Lung (tissue), 11 donors: ENCODE measurements at regions not wholly inside any gene's neighbourhood (a gene's known extent, or its start where the extent isn't known, plus 50 kb on each side); places are given as distances from the start of the nearest gene placed in this dataset.
"Not testable (repeated sequence)": the region's sequence is repeated elsewhere in the genome, so short reads cannot be mapped to it uniquely, and the experiment has no call there.

Source experiments
- ATAC-seq: fragments of 200-7000 bp; cut with Tn5 transposase; one replicate; pipeline ENCODE4 v1.9.1; 2020; ENCODE audit warnings: moderate number of reproducible peaks; ENCODE audit not compliant: insufficient read depth, low FRiP score
- DNase-seq, 3 donors: peaks; one replicate each; pipeline ENCODE4 v3.0.0-alpha.2; 2013 to 2017
- H3K27ac ChIP-seq, 2 donors: one replicate each; pipeline ENCODE4 v1.5.1; 2013; ENCODE audit warnings: mild to moderate bottlenecking in 2 of 2, moderate library complexity in 2 of 2, control low read depth in 1 of 2, inconsistent platforms in 1 of 2, low read depth in 1 of 2, low read length in 1 of 2
- H3K27me3 ChIP-seq, 3 donors: one replicate each; pipeline ENCODE4 v1.5.1; 2013; ENCODE audit warnings: low read length in 2 of 3; ENCODE audit not compliant: control insufficient read depth in 3 of 3, insufficient read depth in 3 of 3
- H3K36me3 ChIP-seq, 4 donors: one replicate each; pipeline ENCODE4 v1.5.1; 2013; ENCODE audit warnings: low read length in 4 of 4, mild to moderate bottlenecking in 1 of 4, moderate library complexity in 1 of 4; ENCODE audit not compliant: control insufficient read depth in 4 of 4, insufficient read depth in 4 of 4
- H3K4me1 ChIP-seq, 5 donors: one replicate each; pipeline ENCODE4 v1.5.1; 2013; ENCODE audit warnings: low read length in 5 of 5, mild to moderate bottlenecking in 2 of 5, moderate library complexity in 1 of 5; ENCODE audit not compliant: control insufficient read depth in 5 of 5, insufficient read depth in 5 of 5
- H3K4me3 ChIP-seq: one replicate; pipeline ENCODE4 v1.5.1; 2013; ENCODE audit warnings: mild to moderate bottlenecking, control low read depth, moderate library complexity
- H3K9ac ChIP-seq, 2 donors: one replicate each; pipeline ENCODE4 v1.5.1; 2013; ENCODE audit warnings: low read length in 2 of 2, control low read depth in 1 of 2; ENCODE audit not compliant: insufficient read depth in 1 of 2
- H3K9me3 ChIP-seq, 4 donors: one replicate each; pipeline ENCODE4 v1.5.1; 2013; ENCODE audit warnings: low read length in 3 of 4, mild to moderate bottlenecking in 1 of 4, moderate library complexity in 1 of 4; ENCODE audit not compliant: control insufficient read depth in 4 of 4, insufficient read depth in 3 of 4
- CTCF ChIP-seq: IDR thresholded peaks from 2 replicates; pipeline ENCODE4 v1.5.1; 2012; ENCODE audit warnings: mild to moderate bottlenecking; ENCODE audit errors: control extremely low read depth, extremely low read depth
- WGBS, 2 donors: extraction: QIAGEN DNeasy Blood & Tissue Kit; methylation state at CpG; one replicate each; pipeline ENCODE4 v1.1.7; 2013; 5-methylcytosine and 5-hydroxymethylcytosine counted together
- donor health status: control.
- donor health status: control.
- donor health status: Bipolar disorder and iron deficiency.
- donor health status: healthy.
- donor health status: DM: yes; HTN: yes; CAD: no.

GRCh38 chr16:88134899-88135682, 183.9 kb downstream of the BANP start:
- ATAC-seq (peak; percentile 1), DNase-seq (peak; percentile 48 to 62 (median 49))

GRCh38 chr16:88136211-88136713, 185.0 kb downstream of the BANP start:
- H3K9me3 ChIP-seq, DNase-seq, H3K36me3 ChIP-seq, H3K4me1 ChIP-seq, H3K4me3 ChIP-seq, H3K27me3 ChIP-seq, H3K9ac ChIP-seq: not testable (repeated sequence)
- peak overlapping the region in 1 of 2 donors; percentile 24 for H3K27ac ChIP-seq
- WGBS, 2 donors: 77 to 89% methylated on average over 13 of the region's 13 CpGs
- ATAC-seq: peak; percentile 14

More at GRCh38 chr16:88134899-88135682, 183.9 kb downstream of the BANP start:
- not testable (repeated sequence) for H3K4me1 ChIP-seq, H3K9ac ChIP-seq, H3K27me3 ChIP-seq, H3K27ac ChIP-seq, H3K4me3 ChIP-seq, H3K36me3 ChIP-seq, H3K9me3 ChIP-seq
- 54 to 76% methylated on average over 23 to 24 of the region's 24 CpGs for WGBS, 2 donors

GRCh38 chr16:88136939-88137338, 185.7 kb downstream of the BANP start:
- H3K9me3 ChIP-seq, H3K4me1 ChIP-seq, H3K4me3 ChIP-seq, H3K27ac ChIP-seq, DNase-seq, ATAC-seq, H3K36me3 ChIP-seq, H3K27me3 ChIP-seq, H3K9ac ChIP-seq: not testable (repeated sequence)
- WGBS, 2 donors: 96 to 99% methylated on average over 4 of the region's 4 CpGs

- not testable (repeated sequence) for H3K27me3 ChIP-seq, H3K27ac ChIP-seq, H3K4me3 ChIP-seq, H3K36me3 ChIP-seq, ATAC-seq, H3K4me1 ChIP-seq, H3K9me3 ChIP-seq, H3K9ac ChIP-seq, DNase-seq
- WGBS, 2 donors: 73 to 75% methylated on average over 5 to 6 of the region's 6 CpGs
These were observed 187.9 kb downstream of the BANP start for GRCh38 chr16:88139141-88139540.

- DNase-seq: peak in 1 of 3 donors; percentile 66
- WGBS, 2 donors: 87 to 89% methylated on average over 20 of the region's 20 CpGs
- not testable (repeated sequence) for ATAC-seq
These were observed 189.0 kb downstream of the BANP start for GRCh38 chr16:88140195-88140594.

GRCh38 chr16:88141580-88141979, 190.3 kb downstream of the BANP start:
- H3K27me3 ChIP-seq: peaks cover 0 to 2% (median 0%) of the 10 kb centered on the region in 3 donors
- DNase-seq (no peak), ATAC-seq (no peak)
- H3K27ac ChIP-seq: no peak overlapping the region
- peaks cover 0 to 7% (median 0%) of the 10 kb centered on the region in 5 donors for H3K4me1 ChIP-seq
- no peak overlapping the region for H3K9ac ChIP-seq
- H3K9me3 ChIP-seq: peaks cover 0 to 6% (median 2%) of the 10 kb centered on the region in 4 donors
- no peak for TF ChIP-seq CTCF
- no peak overlapping the region for H3K4me3 ChIP-seq
- H3K36me3 ChIP-seq: no peaks in the 10 kb centered on the region
- WGBS, 2 donors: 83 to 87% methylated on average over 11 to 13 of the region's 13 CpGs

More at GRCh38 chr16:88140195-88140594, 189.0 kb downstream of the BANP start:
- not testable (repeated sequence) for H3K4me3 ChIP-seq, H3K9me3 ChIP-seq, H3K4me1 ChIP-seq, H3K9ac ChIP-seq, H3K27ac ChIP-seq, H3K36me3 ChIP-seq, H3K27me3 ChIP-seq

GRCh38 chr16:88142056-88142935, 191.1 kb downstream of the BANP start:
- H3K9me3 ChIP-seq, DNase-seq, H3K36me3 ChIP-seq, ATAC-seq, H3K27ac ChIP-seq, H3K9ac ChIP-seq, H3K4me1 ChIP-seq, H3K4me3 ChIP-seq, H3K27me3 ChIP-seq: not testable (repeated sequence)
- 83 to 84% methylated on average over 20 to 23 of the region's 23 CpGs for WGBS, 2 donors
